Stimulated activated CD4-positive, alpha-beta T cell treated with anti-CD3 and anti-CD28 coated beads, Interleukin-1b, Interleukin-23, amount 100 ng/mL, for 24 hours (primary cell): ENCODE measurements at regions not wholly inside any gene's neighbourhood (a gene's known extent, or its start where the extent isn't known, plus 50 kb on each side); places are given as distances from the start of the nearest gene placed in this dataset.
"Not testable (repeated sequence)": the region's sequence is repeated elsewhere in the genome, so short reads cannot be mapped to it uniquely, and the experiment has no call there.

Experiments used
- DNase-seq, 4 experiments: peaks; one replicate each; pipeline ENCODE4 v3.0.0-alpha.2; 2020; ENCODE audit warnings: low read depth in 4 of 4, low spot score in 1 of 4

GRCh38 chr1:815147-815922 is 108.4 kb upstream of the SAMD11 start:
- not testable (repeated sequence) for DNase-seq

- DNase-seq, result not testable (repeated sequence)
Measured at GRCh38 chr1:817071-817599, 106.6 kb upstream of the SAMD11 start.

- DNase-seq, result not testable (repeated sequence)
Measured at GRCh38 chr1:817658-818617, 105.8 kb upstream of the SAMD11 start.

- DNase-seq, result no peak
Measured at GRCh38 chr1:818618-819291, 105.0 kb upstream of the SAMD11 start.

GRCh38 chr1:820962-821361 is 102.8 kb upstream of the SAMD11 start:
- no peak for DNase-seq

- DNase-seq, result not testable (repeated sequence)
Measured at GRCh38 chr1:826808-827207, 96.9 kb upstream of the SAMD11 start.

GRCh38 chr1:827211-828063 is 96.3 kb upstream of the SAMD11 start:
- DNase-seq, result peak; percentile 95 to 96 (median 96)

GRCh38 chr1:829324-829723 is 94.4 kb upstream of the SAMD11 start:
- DNase-seq, result not testable (repeated sequence)

GRCh38 chr1:829932-830331 is 93.8 kb upstream of the SAMD11 start:
- DNase-seq, result not testable (repeated sequence)

- DNase-seq, result not testable (repeated sequence)
Measured at GRCh38 chr1:830750-831149, 93.0 kb upstream of the SAMD11 start.

GRCh38 chr1:831522-831921 is 92.2 kb upstream of the SAMD11 start:
- DNase-seq, result no peak

- DNase-seq, result no peak
Measured at GRCh38 chr1:832136-832535, 91.6 kb upstream of the SAMD11 start.

GRCh38 chr1:833226-833625 is 90.5 kb upstream of the SAMD11 start:
- not testable (repeated sequence) for DNase-seq

- DNase-seq, result not testable (repeated sequence)
Measured at GRCh38 chr1:835509-835908, 88.2 kb upstream of the SAMD11 start.

- not testable (repeated sequence) for DNase-seq
Measured at GRCh38 chr1:837601-838000, 86.1 kb upstream of the SAMD11 start.

GRCh38 chr1:838291-838690 is 85.4 kb upstream of the SAMD11 start:
- DNase-seq, result not testable (repeated sequence)

GRCh38 chr1:840592-840991 is 83.1 kb upstream of the SAMD11 start:
- DNase-seq, result not testable (repeated sequence)

- DNase-seq, result not testable (repeated sequence)
Measured at GRCh38 chr1:841671-842425, 81.9 kb upstream of the SAMD11 start.

- DNase-seq, result not testable (repeated sequence)
Measured at GRCh38 chr1:842799-843198, 80.9 kb upstream of the SAMD11 start.
